SK-N-SH (cell line): ENCODE measurements at regions not wholly inside any gene's neighbourhood (a gene's known extent, or its start where the extent isn't known, plus 50 kb on each side); places are given as distances from the start of the nearest gene placed in this dataset.

ENCODE experiments used
- CTCF ChIA-PET: fragments of 300-600, 350-600 bp; formaldehyde crosslinking; extraction: SDS; loops from one replicate; lab custom pipeline; 2021; lab: Yijun Ruan, JAX
- POLR2A ChIA-PET: fragments of 350-600 bp; sonication (Branson Sonifier 250); formaldehyde crosslinking; extraction: SDS; loops from one replicate; lab custom pipeline; 2020; ENCODE audit warnings: antibody characterized with exemption, inconsistent platforms; lab: Yijun Ruan, JAX
- DNase-seq: peaks from one replicate; pipeline ENCODE4 v3.0.0; 2012
- H2AFZ ChIP-seq: fragments of 200-600 bp; sonication (generic); 2 replicates; pipeline ENCODE4 v1.8.1; 2016; ENCODE audit warnings: antibody characterized with exemption, mild to moderate bottlenecking, low read depth
- H3F3A ChIP-seq: fragments of 200-600 bp; sonication (generic); replicated peaks from 2 replicates; pipeline ENCODE3; 2016; ENCODE audit warnings: antibody characterized with exemption, mild to moderate bottlenecking; ENCODE audit not compliant: insufficient read depth
- H3K27ac ChIP-seq, 2 experiments: fragments of 200-500 bp in 1 of 2; fragments of 200-600 bp in 1 of 2; sonication (Bioruptor generic) in 1 of 2; sonication (generic), shearing (Covaris generic) in 1 of 2; 2 replicates each; pipeline versions ENCODE4 v1.5.1 to v1.6.1; 2014 to 2016; ENCODE audit warnings: low read depth in 2 of 2, inconsistent platforms in 1 of 2, low read length in 1 of 2, mild to moderate bottlenecking in 1 of 2, mixed read lengths in 1 of 2
- H3K27me3 ChIP-seq: fragments of 200-600 bp; sonication (generic), shearing (Covaris generic); 2 replicates; pipeline ENCODE4 v1.6.1; 2016; ENCODE audit warnings: mixed run types; ENCODE audit not compliant: insufficient read depth
- H3K36me3 ChIP-seq, 2 experiments: fragments of 200-500 bp in 1 of 2; fragments of 200-600 bp in 1 of 2; sonication (Bioruptor generic) in 1 of 2; sonication (generic) in 1 of 2; replicated peaks in 1 of 2; 2 replicates each; pipeline versions ENCODE3 to v1.5.1; 2014 to 2016; ENCODE audit warnings: low read length in 1 of 2, mild to moderate bottlenecking in 1 of 2; ENCODE audit not compliant: insufficient read depth in 2 of 2, control insufficient read depth in 1 of 2
- H3K4me1 ChIP-seq, 2 experiments: fragments of 200-500 bp in 1 of 2; fragments of 200-600 bp in 1 of 2; sonication (Bioruptor generic) in 1 of 2; sonication (generic), shearing (Covaris generic) in 1 of 2; 2 replicates each; pipeline versions ENCODE4 v1.5.1 to v1.6.1; 2014 to 2016; ENCODE audit warnings: low read depth in 1 of 2, low read length in 1 of 2, mixed run types in 1 of 2; ENCODE audit not compliant: insufficient read depth in 2 of 2, control insufficient read depth in 1 of 2
- H3K4me2 ChIP-seq: fragments of 200-600 bp; sonication (generic), shearing (Covaris generic); 2 replicates; pipeline ENCODE4 v1.6.1; 2017; ENCODE audit warnings: mixed run types
- H3K4me3 ChIP-seq, 2 experiments: fragments of 200-500 bp in 1 of 2; fragments of 200-600 bp in 1 of 2; sonication (Bioruptor generic) in 1 of 2; sonication (generic), shearing (Covaris generic) in 1 of 2; 2 replicates each; pipeline versions ENCODE4 v1.5.1 to v1.8.1; 2014 to 2016; ENCODE audit warnings: low read depth in 2 of 2, inconsistent platforms in 1 of 2, low read length in 1 of 2, mild to moderate bottlenecking in 1 of 2, mixed read lengths in 1 of 2, moderate library complexity in 1 of 2
- H3K79me2 ChIP-seq: fragments of 200-600 bp; sonication (generic); 2 replicates; pipeline ENCODE4 v1.8.1; 2017; ENCODE audit warnings: mild to moderate bottlenecking; ENCODE audit not compliant: insufficient read depth
- H3K9ac ChIP-seq: fragments of 200-600 bp; sonication (generic); 2 replicates; pipeline ENCODE4 v1.6.1; 2017; ENCODE audit warnings: mixed run types
- H3K9me2 ChIP-seq: fragments of 200-600 bp; sonication (generic); 2 replicates; pipeline ENCODE4 v1.6.1; 2017; ENCODE audit warnings: mixed run types
- H3K9me3 ChIP-seq: fragments of 200-600 bp; sonication (generic); 2 replicates; pipeline ENCODE4 v1.6.1; 2017; ENCODE audit warnings: mixed run types, mild to moderate bottlenecking, moderate library complexity
- H4K20me1 ChIP-seq: fragments of 200-600 bp; sonication (generic); 2 replicates; pipeline ENCODE4 v1.6.1; 2017; ENCODE audit warnings: mild to moderate bottlenecking, mixed run types; ENCODE audit not compliant: insufficient read depth
- CHD2 ChIP-seq: fragments of 150-350 bp; IDR thresholded peaks from 2 replicates; pipeline ENCODE4 v1.6.1; 2018; ENCODE audit warnings: low read length; ENCODE audit not compliant: partially characterized antibody
- EP300 ChIP-seq, 2 experiments: IDR thresholded peaks; 2 replicates each; pipeline versions ENCODE4 v1.4.0 to v1.6.1; 2012; ENCODE audit warnings: borderline replicate concordance in 1 of 2, low read depth in 1 of 2, low read length in 1 of 2
- EZH2phosphoT487 ChIP-seq: fragments of 200-600 bp; sonication (generic); IDR thresholded peaks from 2 replicates; pipeline ENCODE4 v1.6.1; 2017; ENCODE audit warnings: low read depth, mixed run types, mild to moderate bottlenecking, antibody characterized with exemption, moderate library complexity, borderline replicate concordance
- GABPA ChIP-seq: IDR thresholded peaks from 2 replicates; pipeline ENCODE4 v1.4.0; 2012; ENCODE audit warnings: low read depth, mild to moderate bottlenecking
- GATA2 ChIP-seq: sonication (generic); formaldehyde crosslinking; IDR thresholded peaks from 2 replicates; pipeline ENCODE4 v1.5.0; 2020; ENCODE audit warnings: mild to moderate bottlenecking, missing genetic modification reagents
- MEF2A ChIP-seq: IDR thresholded peaks from 2 replicates; pipeline ENCODE4 v1.4.0; 2012; ENCODE audit warnings: low read depth, borderline replicate concordance
- MXI1 ChIP-seq: IDR thresholded peaks from 2 replicates; pipeline ENCODE4 v1.6.1; 2012; ENCODE audit warnings: mild to moderate bottlenecking, low read depth, low read length, improper control_type of control experiment
- NFIC ChIP-seq: IDR thresholded peaks from 2 replicates; pipeline ENCODE4 v1.4.0; 2012; ENCODE audit warnings: borderline replicate concordance
- POLR2AphosphoS5 ChIP-seq: IDR thresholded peaks from 2 replicates; pipeline ENCODE4 v1.6.1; 2012; ENCODE audit warnings: low read depth, low read length
- RFX5 ChIP-seq: IDR thresholded peaks from 2 replicates; pipeline ENCODE4 v1.6.1; 2012; ENCODE audit warnings: mild to moderate bottlenecking, improper control_type of control experiment, low read length
- RXRA ChIP-seq: IDR thresholded peaks from 2 replicates; pipeline ENCODE4 v1.4.0; 2012; ENCODE audit warnings: low read depth, mild to moderate bottlenecking, borderline replicate concordance
- SIN3A ChIP-seq: IDR thresholded peaks from 2 replicates; pipeline ENCODE4 v1.6.1; 2012; ENCODE audit warnings: low read depth, mild to moderate bottlenecking, low read length, moderate library complexity, borderline replicate concordance
- SMC3 ChIP-seq: IDR thresholded peaks from 2 replicates; pipeline ENCODE4 v1.6.1; 2012; ENCODE audit warnings: low read depth, low read length, improper control_type of control experiment
- TAF1 ChIP-seq: IDR thresholded peaks from 2 replicates; pipeline ENCODE4 v1.6.1; 2012; ENCODE audit warnings: low read depth, mild to moderate bottlenecking, low read length, moderate library complexity, borderline replicate concordance
- TCF12 ChIP-seq: IDR thresholded peaks from 2 replicates; pipeline ENCODE4 v1.4.0; 2012
- TEAD4 ChIP-seq: IDR thresholded peaks from 2 replicates; pipeline ENCODE4 v1.4.0; 2012; ENCODE audit warnings: mild to moderate bottlenecking, borderline replicate concordance; ENCODE audit not compliant: insufficient read depth
- YY1 ChIP-seq: IDR thresholded peaks from 2 replicates; pipeline ENCODE4 v1.4.0; 2012; ENCODE audit warnings: low read depth, mild to moderate bottlenecking
- WGBS: methylation state at CpG from one replicate; pipeline ENCODE4 v1.1.6; 2017; ENCODE audit warnings: low lambda C conversion rate; 5-methylcytosine and 5-hydroxymethylcytosine counted together
- TF ChIP-seq, protein P1 (sequence below): IDR thresholded peaks from 2 replicates; pipeline ENCODE4 v1.4.0; 2012; ENCODE audit warnings: low read depth, borderline replicate concordance
- TF ChIP-seq, protein P2 (sequence below): fragments of 150-350 bp; IDR thresholded peaks from 2 replicates; pipeline ENCODE4 v1.6.1; 2017; ENCODE audit warnings: antibody characterized with exemption, low read length, low read depth, borderline replicate concordance
- TF ChIP-seq, protein P3 (sequence below): fragments of 200-600 bp; sonication (generic); IDR thresholded peaks from 2 replicates; pipeline ENCODE4 v1.6.1; 2017; ENCODE audit warnings: antibody characterized with exemption, mild to moderate bottlenecking, moderate library complexity
- TF ChIP-seq, protein P4 (sequence below): IDR thresholded peaks from 2 replicates; pipeline ENCODE4 v1.4.0; 2012; ENCODE audit warnings: low read depth
- TF ChIP-seq, protein P5 (sequence below): fragments of 150-350 bp; IDR thresholded peaks from 2 replicates; pipeline ENCODE4 v1.6.1; 2016; ENCODE audit warnings: mild to moderate bottlenecking, low read depth, low read length

DNA sequence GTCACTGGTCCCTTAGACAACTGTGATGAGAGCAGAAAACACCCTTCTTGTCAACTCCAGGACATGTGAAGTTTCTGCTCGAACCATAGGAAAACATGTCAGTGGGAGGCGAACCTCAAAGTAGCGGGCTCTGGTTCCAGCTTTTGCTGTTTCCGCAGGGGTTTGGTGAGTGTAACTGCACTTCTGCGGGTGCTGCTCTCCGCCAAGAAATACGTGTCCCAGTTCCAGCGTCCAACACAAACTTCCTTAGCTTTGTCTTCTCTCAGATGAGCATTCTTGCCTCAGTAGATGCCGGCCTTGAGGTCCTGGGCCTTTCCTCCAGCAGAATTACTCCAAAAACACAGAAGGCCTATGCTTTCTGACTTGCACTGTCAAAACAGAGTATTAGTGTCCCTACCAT, 156.3 kb downstream of the FNDC1 start:
- Histone ChIP-seq H3K4me1 (no peaks in the 10 kb centered on the region), H3K79me2 (no peaks in the 10 kb centered on the region), H3K4me2 (no peak overlapping the region), H3K27me3 (no peaks in the 10 kb centered on the region; the same call in 1 of the 2 replicates), H3K36me3 (no peaks in the 10 kb centered on the region), H3K27ac (no peak overlapping the region), H4K20me1 (no peaks in the 10 kb centered on the region), H3K9me2 (no peaks in the 10 kb centered on the region), H3F3A (no peaks in the 10 kb centered on the region), H3K9ac (no peak overlapping the region), H3K9me3 (no peaks in the 10 kb centered on the region), H2AFZ (no peak overlapping the region), H3K4me3 (no peak overlapping the region)
- TF ChIP-seq GABPA: no peak
- no peak for TF ChIP-seq RFX5
- no peak for TF ChIP-seq YY1
- TF ChIP-seq, protein P1, sequence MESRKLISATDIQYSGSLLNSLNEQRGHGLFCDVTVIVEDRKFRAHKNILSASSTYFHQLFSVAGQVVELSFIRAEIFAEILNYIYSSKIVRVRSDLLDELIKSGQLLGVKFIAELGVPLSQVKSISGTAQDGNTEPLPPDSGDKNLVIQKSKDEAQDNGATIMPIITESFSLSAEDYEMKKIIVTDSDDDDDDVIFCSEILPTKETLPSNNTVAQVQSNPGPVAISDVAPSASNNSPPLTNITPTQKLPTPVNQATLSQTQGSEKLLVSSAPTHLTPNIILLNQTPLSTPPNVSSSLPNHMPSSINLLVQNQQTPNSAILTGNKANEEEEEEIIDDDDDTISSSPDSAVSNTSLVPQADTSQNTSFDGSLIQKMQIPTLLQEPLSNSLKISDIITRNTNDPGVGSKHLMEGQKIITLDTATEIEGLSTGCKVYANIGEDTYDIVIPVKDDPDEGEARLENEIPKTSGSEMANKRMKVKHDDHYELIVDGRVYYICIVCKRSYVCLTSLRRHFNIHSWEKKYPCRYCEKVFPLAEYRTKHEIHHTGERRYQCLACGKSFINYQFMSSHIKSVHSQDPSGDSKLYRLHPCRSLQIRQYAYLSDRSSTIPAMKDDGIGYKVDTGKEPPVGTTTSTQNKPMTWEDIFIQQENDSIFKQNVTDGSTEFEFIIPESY: no peak
- ChIA-PET CTCF (interaction anchor here (1.4 kb wide), 1 partner anchor 16 kb away, joined by 3 read pairs; no protein-coding TSS in a partner anchor), POLR2A (no interaction called here)
- WGBS: 62% methylated on average over 9 of the region's 9 CpGs
- no peak for DNase-seq

DNA sequence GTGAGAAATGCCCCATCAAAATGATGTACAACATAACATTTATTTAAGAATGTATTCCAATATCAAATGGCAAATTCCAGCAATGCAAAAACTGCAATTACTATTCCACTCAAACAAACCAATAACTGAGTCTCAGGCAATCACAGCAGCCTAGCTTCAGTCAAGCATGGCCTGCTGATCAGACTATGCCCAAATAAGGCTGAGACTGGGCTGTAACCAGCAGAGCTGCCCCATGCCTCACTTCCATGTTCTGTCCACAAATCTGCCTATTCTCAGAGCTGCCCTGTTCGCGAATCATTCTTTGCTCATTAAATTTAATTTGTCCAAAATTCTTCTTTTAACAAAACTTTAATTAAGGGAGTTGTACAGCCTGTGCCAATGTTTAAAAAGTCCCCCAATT, 155.4 kb downstream of the FNDC1 start:
- TF ChIP-seq, protein P2, sequence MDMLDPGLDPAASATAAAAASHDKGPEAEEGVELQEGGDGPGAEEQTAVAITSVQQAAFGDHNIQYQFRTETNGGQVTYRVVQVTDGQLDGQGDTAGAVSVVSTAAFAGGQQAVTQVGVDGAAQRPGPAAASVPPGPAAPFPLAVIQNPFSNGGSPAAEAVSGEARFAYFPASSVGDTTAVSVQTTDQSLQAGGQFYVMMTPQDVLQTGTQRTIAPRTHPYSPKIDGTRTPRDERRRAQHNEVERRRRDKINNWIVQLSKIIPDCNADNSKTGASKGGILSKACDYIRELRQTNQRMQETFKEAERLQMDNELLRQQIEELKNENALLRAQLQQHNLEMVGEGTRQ: no peak
- TF ChIP-seq RXRA (no peak), TCF12 (no peak), SMC3 (no peak), EZH2phosphoT487 (no peak), GATA2 (CRISPR knock-in tag) (no peak), POLR2AphosphoS5 (no peak), EP300 (IDR thresholded peaks at IDR 0.05; ENCODE audit: borderline replicate concordance in 1 of 2, low read depth in 1 of 2, low read length in 1 of 2) (no peak), GABPA (no peak), YY1 (no peak), MXI1 (no peak), CHD2 (no peak), NFIC (no peak), SIN3A (no peak), TEAD4 (no peak), MEF2A (no peak), TAF1 (no peak)
- TF ChIP-seq, protein P3, sequence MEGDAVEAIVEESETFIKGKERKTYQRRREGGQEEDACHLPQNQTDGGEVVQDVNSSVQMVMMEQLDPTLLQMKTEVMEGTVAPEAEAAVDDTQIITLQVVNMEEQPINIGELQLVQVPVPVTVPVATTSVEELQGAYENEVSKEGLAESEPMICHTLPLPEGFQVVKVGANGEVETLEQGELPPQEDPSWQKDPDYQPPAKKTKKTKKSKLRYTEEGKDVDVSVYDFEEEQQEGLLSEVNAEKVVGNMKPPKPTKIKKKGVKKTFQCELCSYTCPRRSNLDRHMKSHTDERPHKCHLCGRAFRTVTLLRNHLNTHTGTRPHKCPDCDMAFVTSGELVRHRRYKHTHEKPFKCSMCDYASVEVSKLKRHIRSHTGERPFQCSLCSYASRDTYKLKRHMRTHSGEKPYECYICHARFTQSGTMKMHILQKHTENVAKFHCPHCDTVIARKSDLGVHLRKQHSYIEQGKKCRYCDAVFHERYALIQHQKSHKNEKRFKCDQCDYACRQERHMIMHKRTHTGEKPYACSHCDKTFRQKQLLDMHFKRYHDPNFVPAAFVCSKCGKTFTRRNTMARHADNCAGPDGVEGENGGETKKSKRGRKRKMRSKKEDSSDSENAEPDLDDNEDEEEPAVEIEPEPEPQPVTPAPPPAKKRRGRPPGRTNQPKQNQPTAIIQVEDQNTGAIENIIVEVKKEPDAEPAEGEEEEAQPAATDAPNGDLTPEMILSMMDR: no peak
- TF ChIP-seq, protein P4, sequence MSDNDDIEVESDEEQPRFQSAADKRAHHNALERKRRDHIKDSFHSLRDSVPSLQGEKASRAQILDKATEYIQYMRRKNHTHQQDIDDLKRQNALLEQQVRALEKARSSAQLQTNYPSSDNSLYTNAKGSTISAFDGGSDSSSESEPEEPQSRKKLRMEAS: no peak
- TF ChIP-seq, protein P5, sequence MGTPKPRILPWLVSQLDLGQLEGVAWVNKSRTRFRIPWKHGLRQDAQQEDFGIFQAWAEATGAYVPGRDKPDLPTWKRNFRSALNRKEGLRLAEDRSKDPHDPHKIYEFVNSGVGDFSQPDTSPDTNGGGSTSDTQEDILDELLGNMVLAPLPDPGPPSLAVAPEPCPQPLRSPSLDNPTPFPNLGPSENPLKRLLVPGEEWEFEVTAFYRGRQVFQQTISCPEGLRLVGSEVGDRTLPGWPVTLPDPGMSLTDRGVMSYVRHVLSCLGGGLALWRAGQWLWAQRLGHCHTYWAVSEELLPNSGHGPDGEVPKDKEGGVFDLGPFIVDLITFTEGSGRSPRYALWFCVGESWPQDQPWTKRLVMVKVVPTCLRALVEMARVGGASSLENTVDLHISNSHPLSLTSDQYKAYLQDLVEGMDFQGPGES: no peak
- TF ChIP-seq, all 33 proteins: peak for 0
- WGBS: 58% methylated on average over 2 of the region's 2 CpGs
- no peaks in the 10 kb centered on the region for H4K20me1 ChIP-seq
- no peak overlapping the region for H3K4me2 ChIP-seq
- H3K4me3 ChIP-seq: no peak overlapping the region
- no peaks in the 10 kb centered on the region for H3K79me2 ChIP-seq
- H3K27ac ChIP-seq: no peak overlapping the region
- POLR2A ChIA-PET: no interaction called here
- CTCF ChIA-PET: interaction anchor here (0.6 to 1.4 kb wide), 2 partner anchors 15 to 1734 kb away, joined by 3 to 4 read pairs; no protein-coding TSS in a partner anchor
- H3K36me3 ChIP-seq: no peaks in the 10 kb centered on the region
- DNase-seq: no peak
- H3K4me1 ChIP-seq: no peaks in the 10 kb centered on the region
- H3F3A ChIP-seq: no peaks in the 10 kb centered on the region
- H3K9me3 ChIP-seq: no peaks in the 10 kb centered on the region
- no peaks in the 10 kb centered on the region for H3K9me2 ChIP-seq
- H3K27me3 ChIP-seq: no peaks in the 10 kb centered on the region; the same call in 1 of the 2 replicates
- H3K9ac ChIP-seq: no peak overlapping the region
- H2AFZ ChIP-seq: no peak overlapping the region
